CMK (cell line): ENCODE measurements at regions not wholly inside any gene's neighbourhood (a gene's known extent, or its start where the extent isn't known, plus 50 kb on each side); places are given as distances from the start of the nearest gene placed in this dataset.
A peak's percentile ranks its signal among the peaks of the same experiment; 100 is the strongest.

ENCODE experiments used
- DNase-seq: peaks from one replicate; pipeline ENCODE4 v3.0.0-alpha.2; 2010; ENCODE audit warnings: low read depth

- DNase-seq: no peak
Measured at GRCh38 chr10:4733150-4733842, 92.7 kb upstream of the AKR1E2 start.

- no peak for DNase-seq
Measured at GRCh38 chr10:4730998-4731397, 95.0 kb upstream of the AKR1E2 start.

- DNase-seq: no peak
Measured at GRCh38 chr10:4725917-4726606, 99.9 kb upstream of the AKR1E2 start.

GRCh38 chr10:4723860-4724259 lies 102.1 kb upstream of the AKR1E2 start:
- no peak for DNase-seq

GRCh38 chr10:4721999-4722753 lies 103.8 kb upstream of the AKR1E2 start:
- DNase-seq: no peak

- DNase-seq: no peak
Measured at GRCh38 chr10:4720463-4720862, 105.5 kb upstream of the AKR1E2 start.

- DNase-seq: no peak
Measured at GRCh38 chr10:4719671-4720070, 106.3 kb upstream of the AKR1E2 start.

GRCh38 chr10:4719036-4719435 lies 107.0 kb upstream of the AKR1E2 start:
- DNase-seq: no peak

- DNase-seq: no peak
Measured at GRCh38 chr10:4718544-4718943, 107.5 kb upstream of the AKR1E2 start.

- no peak for DNase-seq
Measured at GRCh38 chr10:4717670-4718069, 108.3 kb upstream of the AKR1E2 start.

GRCh38 chr10:4710858-4711257 lies 115.1 kb upstream of the AKR1E2 start:
- no peak for DNase-seq

- peak; percentile 3 for DNase-seq
Measured at GRCh38 chr10:4708123-4708759, 117.8 kb upstream of the AKR1E2 start.

- no peak for DNase-seq
Measured at GRCh38 chr10:4707221-4707620, 118.8 kb upstream of the AKR1E2 start.

GRCh38 chr10:4704034-4704545 lies 121.9 kb upstream of the AKR1E2 start:
- no peak for DNase-seq

- DNase-seq: no peak
Measured at GRCh38 chr10:4701016-4701415, 125.0 kb upstream of the AKR1E2 start.

GRCh38 chr10:4699950-4700730 lies 125.9 kb upstream of the AKR1E2 start:
- DNase-seq: no peak

- DNase-seq: no peak
Measured at GRCh38 chr10:4698075-4698474, 127.9 kb upstream of the AKR1E2 start.

- DNase-seq: no peak
Measured at GRCh38 chr10:4696186-4696585, 129.8 kb upstream of the AKR1E2 start.

GRCh38 chr10:4693967-4694366 lies 132.0 kb upstream of the AKR1E2 start:
- no peak for DNase-seq

- no peak for DNase-seq
Measured at GRCh38 chr10:4692206-4692605, 133.8 kb upstream of the AKR1E2 start.

GRCh38 chr10:4691776-4692175 lies 134.2 kb upstream of the AKR1E2 start:
- no peak for DNase-seq

- no peak for DNase-seq
Measured at GRCh38 chr10:4691301-4691700, 134.7 kb upstream of the AKR1E2 start.
